Muscle layer of colon (tissue), 2 donors: ENCODE measurements at regions not wholly inside any gene's neighbourhood (a gene's known extent, or its start where the extent isn't known, plus 50 kb on each side); places are given as distances from the start of the nearest gene placed in this dataset.

Source experiments
- H3K27ac ChIP-seq: one replicate; pipeline ENCODE4 v1.7.0; 2013; ENCODE audit warnings: low read depth, mild to moderate bottlenecking, low read length, moderate library complexity
- H3K27me3 ChIP-seq, 2 donors: one replicate each; pipeline ENCODE4 v1.7.0; 2013; ENCODE audit warnings: low read length in 2 of 2, mild to moderate bottlenecking in 2 of 2; ENCODE audit not compliant: insufficient read depth in 2 of 2, control insufficient read depth in 1 of 2
- H3K36me3 ChIP-seq: one replicate; pipeline ENCODE4 v1.7.0; 2013; ENCODE audit warnings: mild to moderate bottlenecking, low read length; ENCODE audit not compliant: insufficient read depth
- H3K4me1 ChIP-seq: one replicate; pipeline ENCODE4 v1.7.0; 2013; ENCODE audit warnings: mild to moderate bottlenecking, low read length; ENCODE audit not compliant: insufficient read depth
- H3K4me3 ChIP-seq, 2 donors: one replicate each; pipeline ENCODE4 v1.7.0; 2013; ENCODE audit warnings: low read length in 2 of 2, low read depth in 1 of 2, mild to moderate bottlenecking in 1 of 2, moderate library complexity in 1 of 2
- H3K9ac ChIP-seq: one replicate; pipeline ENCODE4 v1.7.0; 2013; ENCODE audit warnings: low read length
- H3K9me3 ChIP-seq: one replicate; pipeline ENCODE4 v1.7.0; 2013; ENCODE audit warnings: mild to moderate bottlenecking, low read length
- donor health status: abdominal sarcoma.
- donor health status: Adenocarcinoma of cecum.

DNA sequence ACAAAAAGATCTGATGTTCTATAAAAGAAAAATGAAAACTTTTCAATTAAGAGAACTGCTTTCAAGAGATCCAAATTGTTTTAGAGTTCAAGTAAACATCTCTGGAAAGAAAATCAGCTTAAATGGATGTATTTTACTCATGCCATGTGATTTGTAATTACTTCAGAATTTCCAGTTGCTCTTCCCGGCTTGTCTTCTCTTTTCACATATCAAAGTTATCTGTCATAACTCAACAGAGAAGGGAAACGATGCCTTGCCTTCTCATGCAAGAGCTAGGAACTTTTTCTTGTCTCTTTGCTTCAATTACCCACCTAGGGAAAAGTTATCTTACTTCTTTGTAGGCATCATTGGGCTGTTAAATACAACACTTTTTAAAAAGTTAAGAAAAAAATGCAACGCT is 255.2 kb upstream of the POU2AF2 start:
- H3K36me3 ChIP-seq = no peaks in the 10 kb centered on the region
- H3K9me3 ChIP-seq = no peaks in the 10 kb centered on the region
- no peak overlapping the region for H3K4me3 ChIP-seq
- no peak overlapping the region for H3K9ac ChIP-seq
- H3K27me3 ChIP-seq = no peaks in the 10 kb centered on the region
- peaks cover 25% of the 10 kb centered on the region for H3K4me1 ChIP-seq
- no peak overlapping the region for H3K27ac ChIP-seq

- H3K9me3 ChIP-seq = no peaks in the 10 kb centered on the region
- no peaks in the 10 kb centered on the region for H3K36me3 ChIP-seq
- no peak overlapping the region for H3K9ac ChIP-seq
- H3K4me3 ChIP-seq = no peak overlapping the region
- no peaks in the 10 kb centered on the region for H3K27me3 ChIP-seq
- H3K27ac ChIP-seq = no peak overlapping the region
- H3K4me1 ChIP-seq = peaks cover 25% of the 10 kb centered on the region
Observed at GRCh38 chr11:110989428-110990133, 255.9 kb upstream of the POU2AF2 start.

GRCh38 chr11:110988671-110989070 is 256.9 kb upstream of the POU2AF2 start:
- Histone ChIP-seq H3K9me3 (no peaks in the 10 kb centered on the region), H3K27ac (no peak overlapping the region), H3K27me3 (no peaks in the 10 kb centered on the region), H3K4me3 (no peak overlapping the region), H3K36me3 (no peaks in the 10 kb centered on the region), H3K9ac (no peak overlapping the region), H3K4me1 (peaks cover 25% of the 10 kb centered on the region)

DNA sequence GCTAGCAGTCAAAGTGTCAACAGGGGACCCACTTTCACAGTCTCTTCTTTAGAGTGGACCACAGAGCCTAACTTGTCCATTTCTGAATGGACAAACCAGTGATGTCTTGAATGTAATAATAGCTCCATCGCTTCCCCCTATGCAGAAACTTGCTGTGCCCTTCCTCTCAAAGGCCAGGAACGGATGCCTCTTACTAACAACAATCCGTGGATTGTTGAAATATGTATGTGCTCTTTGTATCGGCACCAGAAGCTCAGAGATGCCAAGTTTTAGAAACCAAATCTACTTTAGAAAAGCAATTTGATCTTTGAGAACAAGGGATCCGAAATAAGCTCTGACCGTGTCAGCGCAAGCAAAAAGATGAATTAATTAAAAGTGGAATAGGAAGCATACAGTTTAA is 259.5 kb upstream of the POU2AF2 start:
- H3K4me1 ChIP-seq = peaks cover 9% of the 10 kb centered on the region
- no peak overlapping the region for H3K9ac ChIP-seq
- H3K27ac ChIP-seq = no peak overlapping the region
- no peaks in the 10 kb centered on the region for H3K27me3 ChIP-seq
- no peaks in the 10 kb centered on the region for H3K36me3 ChIP-seq
- H3K4me3 ChIP-seq = no peak overlapping the region
- H3K9me3 ChIP-seq = no peaks in the 10 kb centered on the region

GRCh38 chr11:110985547-110985946 is 260.0 kb upstream of the POU2AF2 start:
- Histone ChIP-seq H3K27ac (no peak overlapping the region), H3K9me3 (no peaks in the 10 kb centered on the region), H3K9ac (no peak overlapping the region), H3K4me3 (no peak overlapping the region), H3K36me3 (no peaks in the 10 kb centered on the region), H3K4me1 (peaks cover 4% of the 10 kb centered on the region), H3K27me3 (no peaks in the 10 kb centered on the region)

DNA sequence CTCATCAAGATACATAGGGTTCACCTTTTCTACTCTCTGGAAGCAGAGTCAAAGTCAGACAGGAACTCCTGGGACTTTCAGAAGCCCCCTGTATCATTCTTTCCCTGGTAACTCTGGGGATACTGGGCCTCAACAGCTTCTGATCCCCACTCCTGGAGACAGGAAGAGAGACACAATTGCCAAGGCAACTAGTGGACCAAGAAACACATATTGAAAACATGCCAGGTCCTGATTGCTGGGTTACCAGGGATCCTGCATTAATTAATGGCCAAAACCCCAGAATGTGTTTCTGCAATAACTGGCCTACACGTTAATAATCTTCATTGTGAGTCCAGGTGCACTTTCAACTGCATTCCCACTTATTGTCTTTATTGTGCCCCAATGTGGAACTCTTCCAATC is 260.8 kb upstream of the POU2AF2 start:
- Histone ChIP-seq H3K9ac (no peak overlapping the region), H3K4me3 (no peak overlapping the region), H3K27me3 (no peaks in the 10 kb centered on the region), H3K9me3 (no peaks in the 10 kb centered on the region), H3K4me1 (no peaks in the 10 kb centered on the region), H3K36me3 (no peaks in the 10 kb centered on the region), H3K27ac (no peak overlapping the region)

GRCh38 chr11:110984147-110984546 is 261.4 kb upstream of the POU2AF2 start:
- Histone ChIP-seq H3K36me3 (no peaks in the 10 kb centered on the region), H3K4me1 (no peaks in the 10 kb centered on the region), H3K27me3 (no peaks in the 10 kb centered on the region), H3K27ac (no peak overlapping the region), H3K9me3 (no peaks in the 10 kb centered on the region), H3K4me3 (no peak overlapping the region), H3K9ac (no peak overlapping the region)

DNA sequence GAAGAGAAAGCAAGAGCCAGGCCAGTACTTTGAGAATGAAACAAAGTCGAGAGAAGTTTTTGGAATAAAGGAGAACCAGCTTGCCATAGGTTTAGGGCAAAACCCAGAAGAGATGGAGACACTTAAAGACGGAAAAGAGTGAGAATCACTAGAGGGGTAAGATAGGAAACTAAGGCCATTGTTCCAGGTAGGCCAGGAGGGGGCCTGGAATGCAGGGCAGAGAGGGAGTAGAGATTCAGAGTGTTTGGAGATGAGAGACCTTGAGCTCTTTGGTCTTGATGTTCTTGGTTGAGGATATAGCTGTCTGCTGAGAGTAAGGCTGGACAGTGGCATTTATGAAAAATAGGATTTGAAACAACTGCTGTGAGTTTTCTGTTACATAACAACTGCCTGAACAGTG is 263.3 kb upstream of the POU2AF2 start:
- Histone ChIP-seq H3K27me3 (no peaks in the 10 kb centered on the region), H3K9ac (no peak overlapping the region), H3K4me1 (no peaks in the 10 kb centered on the region), H3K9me3 (no peaks in the 10 kb centered on the region), H3K27ac (no peak overlapping the region), H3K4me3 (no peak overlapping the region), H3K36me3 (no peaks in the 10 kb centered on the region)

GRCh38 chr11:110979696-110980095 is 265.8 kb upstream of the POU2AF2 start:
- Histone ChIP-seq H3K36me3 (no peaks in the 10 kb centered on the region), H3K27me3 (no peaks in the 10 kb centered on the region), H3K27ac (no peak overlapping the region), H3K9me3 (no peaks in the 10 kb centered on the region), H3K4me1 (no peaks in the 10 kb centered on the region), H3K4me3 (no peak overlapping the region), H3K9ac (no peak overlapping the region)

GRCh38 chr11:110977661-110978060 is 265.4 kb upstream of the ARHGAP20 start:
- Histone ChIP-seq H3K4me1 (no peaks in the 10 kb centered on the region), H3K9ac (no peak overlapping the region), H3K27me3 (no peaks in the 10 kb centered on the region), H3K27ac (no peak overlapping the region), H3K36me3 (no peaks in the 10 kb centered on the region), H3K9me3 (no peaks in the 10 kb centered on the region), H3K4me3 (no peak overlapping the region)

- no peak overlapping the region for H3K9ac ChIP-seq
Observed at GRCh38 chr11:110974731-110975130, 262.5 kb upstream of the ARHGAP20 start.

DNA sequence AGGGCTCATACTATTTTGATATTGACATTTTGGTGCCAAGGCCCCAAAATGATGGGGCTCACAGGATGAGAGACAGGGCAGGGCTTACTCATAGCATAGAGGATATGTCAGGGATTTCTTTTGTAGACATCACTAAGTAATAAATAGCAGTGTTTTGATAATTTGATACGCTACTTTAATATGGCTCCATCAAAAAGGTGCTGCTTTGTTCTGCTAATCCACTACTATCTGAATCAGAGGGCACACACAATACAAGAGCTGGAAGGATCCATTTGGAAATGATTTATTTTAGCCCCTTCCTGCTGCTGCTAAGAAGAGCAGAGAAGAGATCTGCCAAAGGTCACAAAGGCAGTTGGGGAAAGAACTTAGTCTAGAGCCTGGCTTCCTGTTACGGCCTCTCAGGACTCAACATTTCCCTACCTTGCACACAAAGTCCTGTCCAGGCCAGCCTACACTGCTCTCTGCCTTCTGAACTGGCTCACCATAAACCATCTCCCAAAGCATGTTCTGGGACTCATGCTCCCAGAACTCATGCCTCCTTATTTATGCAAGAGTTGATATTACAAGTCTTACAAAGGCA is 261.3 kb upstream of the ARHGAP20 start:
- H3K9me3 ChIP-seq = no peaks in the 10 kb centered on the region
- H3K27me3 ChIP-seq = no peaks in the 10 kb centered on the region
- no peak overlapping the region for H3K27ac ChIP-seq
- H3K4me1 ChIP-seq = no peaks in the 10 kb centered on the region
- H3K36me3 ChIP-seq = no peaks in the 10 kb centered on the region
- H3K4me3 ChIP-seq = no peak overlapping the region
- H3K9ac ChIP-seq = no peak overlapping the region

More at GRCh38 chr11:110974731-110975130, 262.5 kb upstream of the ARHGAP20 start:
- H3K9me3 ChIP-seq = no peaks in the 10 kb centered on the region
- H3K27me3 ChIP-seq = no peaks in the 10 kb centered on the region
- no peaks in the 10 kb centered on the region for H3K4me1 ChIP-seq
- H3K36me3 ChIP-seq = no peaks in the 10 kb centered on the region
- no peak overlapping the region for H3K4me3 ChIP-seq
- H3K27ac ChIP-seq = no peak overlapping the region
